GM23248 (cell line): ENCODE measurements at regions not wholly inside any gene's neighbourhood (a gene's known extent, or its start where the extent isn't known, plus 50 kb on each side); places are given as distances from the start of the nearest gene placed in this dataset.
A peak's percentile ranks its signal among the peaks of the same experiment; 100 is the strongest.

Experiments
- DNase-seq: peaks from one replicate; pipeline ENCODE4 v3.0.0-alpha.2; 2015
- H2AFZ ChIP-seq: fragments of 200-600 bp; sonication (generic); 2 replicates; pipeline ENCODE4 v1.6.1; 2016; ENCODE audit warnings: antibody characterized with exemption
- H3F3A ChIP-seq: fragments of 200-600 bp; sonication (generic); 2 replicates; pipeline ENCODE4 v1.6.1; 2016; ENCODE audit warnings: mild to moderate bottlenecking, antibody characterized with exemption, mixed run types; ENCODE audit not compliant: insufficient read depth
- H3K27ac ChIP-seq: fragments of 200-600 bp; sonication (generic); 2 replicates; pipeline ENCODE4 v1.5.1; 2016; ENCODE audit warnings: mild to moderate bottlenecking
- H3K27me3 ChIP-seq: fragments of 200-600 bp; sonication (generic); replicated peaks from 2 replicates; pipeline ENCODE4 v1.6.1; 2016; ENCODE audit warnings: mild to moderate bottlenecking; ENCODE audit not compliant: insufficient read depth
- H3K36me3 ChIP-seq: fragments of 200-600 bp; sonication (generic); 2 replicates; pipeline ENCODE4 v1.6.1; 2016; ENCODE audit warnings: low read depth, mild to moderate bottlenecking
- H3K4me1 ChIP-seq: fragments of 200-600 bp; sonication (generic); 2 replicates; pipeline ENCODE4 v1.6.1; 2016; ENCODE audit warnings: mild to moderate bottlenecking; ENCODE audit not compliant: insufficient read depth
- H3K4me2 ChIP-seq: fragments of 200-600 bp; sonication (generic); one replicate; pipeline ENCODE4 v1.6.1; 2016; ENCODE audit warnings: mild to moderate bottlenecking; ENCODE audit not compliant: unreplicated experiment
- H3K4me3 ChIP-seq: fragments of 200-600 bp; sonication (generic); 2 replicates; pipeline ENCODE4 v1.5.1; 2016; ENCODE audit warnings: mild to moderate bottlenecking
- H3K79me2 ChIP-seq: fragments of 200-600 bp; sonication (generic); 2 replicates; pipeline ENCODE4 v1.6.1; 2016; ENCODE audit warnings: mild to moderate bottlenecking; ENCODE audit not compliant: insufficient read depth
- H3K9ac ChIP-seq: fragments of 200-600 bp; sonication (generic); 2 replicates; pipeline ENCODE4 v1.6.1; 2016; ENCODE audit warnings: mild to moderate bottlenecking
- H3K9me2 ChIP-seq: fragments of 200-600 bp; sonication (generic); 2 replicates; pipeline ENCODE4 v1.6.1; 2016; ENCODE audit warnings: mixed run types, mild to moderate bottlenecking, moderate library complexity; ENCODE audit not compliant: insufficient read depth
- H3K9me3 ChIP-seq: fragments of 200-600 bp; sonication (generic); one replicate; pipeline ENCODE4 v1.6.1; 2017; ENCODE audit warnings: low read depth
- H4K20me1 ChIP-seq: fragments of 200-600 bp; sonication (generic); 2 replicates; pipeline ENCODE4 v1.6.0; 2016; ENCODE audit not compliant: insufficient read depth
- EZH2 ChIP-seq: fragments of 200-600 bp; sonication (generic); IDR thresholded peaks from 2 replicates; pipeline ENCODE4 v1.6.1; 2018; ENCODE audit warnings: antibody characterized with exemption, mild to moderate bottlenecking; ENCODE audit not compliant: insufficient read depth, poor library complexity, severe bottlenecking
- EZH2phosphoT487 ChIP-seq: fragments of 200-600 bp; sonication (generic); IDR thresholded peaks from 2 replicates; pipeline ENCODE4 v1.6.1; 2018; ENCODE audit warnings: antibody characterized with exemption, moderate library complexity, mild to moderate bottlenecking, low read depth; ENCODE audit not compliant: insufficient read depth
- WGBS, 2 experiments: methylation state at CpG; one replicate each; pipeline ENCODE4 v1.1.6; 2015 to 2017; ENCODE audit warnings: low lambda C conversion rate in 2 of 2, low coverage in 1 of 2; ENCODE audit errors: missing lambda C conversion rate in 2 of 2; 5-methylcytosine and 5-hydroxymethylcytosine counted together
- in situ Hi-C: fragments of 300-500 bp; cut with MboI; formaldehyde crosslinking; loops from 2 replicates; pipeline ENCODE4 v1.15.0; 2020

DNA sequence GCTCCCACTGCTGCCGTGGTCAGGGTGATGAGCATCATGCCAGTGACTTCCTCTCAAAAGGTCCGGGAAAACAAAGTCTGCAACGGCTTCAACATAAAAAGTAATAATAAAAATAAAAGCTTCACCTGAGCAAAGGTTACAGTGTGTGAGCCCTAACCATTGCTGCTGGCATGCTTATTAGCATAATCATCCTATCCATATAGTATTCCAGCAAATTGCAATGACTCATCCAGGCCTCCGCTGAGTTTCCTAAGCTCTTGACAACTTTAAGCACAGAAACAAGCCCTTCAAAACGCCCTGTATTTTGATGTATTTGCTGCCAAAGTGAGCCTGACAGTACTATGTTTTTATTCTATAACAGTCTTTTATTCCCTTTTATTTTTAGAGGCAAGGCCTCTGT, 100.5 kb downstream of the AASDH start:
- no peak overlapping the region for H3K4me3 ChIP-seq
- no peaks in the 10 kb centered on the region for H3K9me3 ChIP-seq
- no peaks in the 10 kb centered on the region for H3K79me2 ChIP-seq
- peaks cover 2% of the 10 kb centered on the region; the same call in 1 of the 2 replicates for H3K27me3 ChIP-seq
- no peaks in the 10 kb centered on the region for H3K9me2 ChIP-seq
- in situ Hi-C loops = no loop called here
- H3K4me1 ChIP-seq = no peaks in the 10 kb centered on the region
- no peak overlapping the region for H3K9ac ChIP-seq
- TF ChIP-seq EZH2 (no peak), EZH2phosphoT487 (no peak)
- WGBS, 2 experiments = 61 to 65% methylated on average over 5 of the region's 5 CpGs
- no peaks in the 10 kb centered on the region for H4K20me1 ChIP-seq
- no peaks in the 10 kb centered on the region for H3K36me3 ChIP-seq
- H3F3A ChIP-seq = no peaks in the 10 kb centered on the region
- no peak overlapping the region for H3K27ac ChIP-seq
- no peak overlapping the region for H2AFZ ChIP-seq
- no peak overlapping the region for H3K4me2 ChIP-seq
- no peak for DNase-seq

DNA sequence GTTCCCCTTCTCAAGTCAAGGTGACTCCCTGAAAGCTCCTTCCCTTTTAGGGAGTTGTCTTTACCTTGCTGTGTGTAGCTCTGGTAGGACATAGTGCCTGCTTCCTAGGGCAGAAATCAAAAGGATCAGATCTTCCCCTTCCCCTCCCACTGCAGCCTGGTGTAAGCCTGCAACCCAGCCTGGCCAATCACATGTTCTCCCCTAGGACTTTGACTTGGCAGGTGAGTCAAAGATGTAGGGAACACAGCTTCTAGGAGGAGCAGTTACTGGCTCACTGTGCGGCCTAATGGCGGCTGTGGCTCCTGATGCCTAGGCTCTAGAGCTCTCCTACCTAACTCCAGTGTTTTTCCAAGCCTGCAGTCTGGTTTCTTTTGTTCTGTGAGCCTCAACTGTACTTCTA, 103.9 kb downstream of the AASDH start:
- Histone ChIP-seq H3K4me1 (no peaks in the 10 kb centered on the region), H3K4me2 (no peak overlapping the region), H4K20me1 (no peaks in the 10 kb centered on the region), H3F3A (no peaks in the 10 kb centered on the region), H3K9me3 (no peaks in the 10 kb centered on the region), H3K27ac (no peak overlapping the region), H3K4me3 (no peak overlapping the region), H2AFZ (no peak overlapping the region), H3K9me2 (no peaks in the 10 kb centered on the region), H3K79me2 (no peaks in the 10 kb centered on the region), H3K9ac (no peak overlapping the region), H3K36me3 (no peaks in the 10 kb centered on the region), H3K27me3 (no peaks in the 10 kb centered on the region; the same call in 1 of the 2 replicates)
- WGBS, 2 experiments = 52 to 55% methylated on average over 2 of the region's 2 CpGs
- no peak for DNase-seq
- in situ Hi-C loops = no loop called here
- no peak for TF ChIP-seq EZH2phosphoT487

DNA sequence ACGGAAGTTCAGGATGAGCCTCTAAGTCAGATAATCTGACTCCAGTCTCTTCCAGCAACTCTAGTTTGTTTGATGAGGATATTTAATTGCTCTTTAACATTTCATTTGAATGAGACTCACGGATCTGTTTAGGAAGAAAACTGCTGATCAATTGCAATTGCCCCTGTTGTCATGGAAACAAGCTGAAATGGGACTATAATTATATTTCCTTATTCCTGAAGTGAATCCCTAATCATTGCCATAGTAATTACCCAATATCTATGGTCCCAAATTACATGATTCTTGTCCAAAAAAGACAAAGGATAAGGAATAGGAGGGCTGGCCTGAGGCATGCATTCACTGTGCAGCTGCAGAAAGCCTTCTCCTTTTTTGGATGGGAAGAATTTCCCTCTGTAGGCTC, 105.3 kb downstream of the AASDH start:
- Histone ChIP-seq H3K27me3 (no peaks in the 10 kb centered on the region; the same call in 1 of the 2 replicates), H3K4me1 (no peaks in the 10 kb centered on the region), H3K4me2 (no peak overlapping the region), H3K9ac (no peak overlapping the region), H3K27ac (no peak overlapping the region), H3K9me2 (no peaks in the 10 kb centered on the region), H3K79me2 (no peaks in the 10 kb centered on the region), H4K20me1 (no peaks in the 10 kb centered on the region), H2AFZ (no peak overlapping the region), H3K9me3 (no peaks in the 10 kb centered on the region), H3K4me3 (no peak overlapping the region), H3F3A (no peaks in the 10 kb centered on the region), H3K36me3 (no peaks in the 10 kb centered on the region)
- TF ChIP-seq EZH2phosphoT487 (no peak), EZH2 (no peak)
- in situ Hi-C loops = no loop called here
- 35 to 36% methylated on average over 2 of the region's 2 CpGs for WGBS, 2 experiments
- no peak for DNase-seq

DNA sequence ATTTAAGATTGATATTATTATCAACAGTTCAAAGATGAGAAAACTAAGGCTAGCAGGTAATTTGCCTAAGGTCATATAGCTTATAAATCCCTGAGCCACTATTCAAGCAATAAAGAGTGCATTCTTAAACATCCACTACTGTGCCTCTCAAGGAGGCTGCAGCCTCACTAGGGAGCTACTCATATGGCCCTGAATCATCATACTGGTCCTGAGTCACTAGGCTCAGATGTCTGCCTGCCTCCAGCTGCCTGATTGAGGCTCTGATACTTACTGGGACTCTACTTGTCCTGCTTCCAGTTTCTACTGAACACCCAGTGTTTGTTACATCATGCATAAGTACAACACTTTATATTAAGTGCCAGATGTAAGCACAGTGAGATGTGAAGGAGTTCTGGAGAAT, 110.7 kb downstream of the AASDH start:
- no peaks in the 10 kb centered on the region for H3K9me3 ChIP-seq
- no peaks in the 10 kb centered on the region for H3K36me3 ChIP-seq
- no peaks in the 10 kb centered on the region for H3K79me2 ChIP-seq
- H3K4me3 ChIP-seq = no peak overlapping the region
- no peaks in the 10 kb centered on the region for H3F3A ChIP-seq
- H3K27ac ChIP-seq = no peak overlapping the region
- H3K9me2 ChIP-seq = no peaks in the 10 kb centered on the region
- H3K27me3 ChIP-seq = peaks cover 18% of the 10 kb centered on the region
- no peak overlapping the region for H3K4me2 ChIP-seq
- H2AFZ ChIP-seq = no peak overlapping the region
- peak; percentile 11 for DNase-seq
- no peak overlapping the region for H3K9ac ChIP-seq
- no peaks in the 10 kb centered on the region for H4K20me1 ChIP-seq
- in situ Hi-C loops = no loop called here
- TF ChIP-seq EZH2 (no peak), EZH2phosphoT487 (no peak)
- no peaks in the 10 kb centered on the region for H3K4me1 ChIP-seq

DNA sequence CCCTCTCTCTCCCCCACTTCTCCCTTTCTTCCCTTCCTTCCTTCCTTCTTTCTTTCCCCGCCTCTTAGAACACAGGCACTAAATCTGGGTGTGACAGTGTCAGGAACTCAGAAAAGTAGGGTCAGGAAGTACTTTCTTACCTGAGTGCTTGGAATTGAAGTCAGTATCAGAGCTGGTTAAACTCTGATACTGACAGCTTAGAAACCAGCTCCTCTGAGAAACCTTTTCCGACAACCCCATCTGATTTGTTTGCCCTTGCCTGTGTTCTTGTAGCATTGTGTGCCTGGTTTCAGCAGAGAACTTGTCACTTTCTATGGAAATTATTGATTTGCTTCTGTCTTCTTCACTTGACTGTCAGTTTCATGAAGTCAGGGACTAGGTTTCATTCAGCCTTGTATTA, 113.9 kb downstream of the AASDH start:
- H3F3A ChIP-seq = no peaks in the 10 kb centered on the region
- H3K4me1 ChIP-seq = no peaks in the 10 kb centered on the region
- no peaks in the 10 kb centered on the region for H3K79me2 ChIP-seq
- H3K27me3 ChIP-seq = peaks cover 22% of the 10 kb centered on the region
- H3K4me2 ChIP-seq = no peak overlapping the region
- H3K9me3 ChIP-seq = no peaks in the 10 kb centered on the region
- TF ChIP-seq EZH2 (no peak), EZH2phosphoT487 (no peak)
- DNase-seq = no peak
- no peak overlapping the region for H3K9ac ChIP-seq
- no peaks in the 10 kb centered on the region for H3K36me3 ChIP-seq
- in situ Hi-C loops = no loop called here
- WGBS, 2 experiments = 56 to 57% methylated on average over 2 of the region's 2 CpGs
- no peaks in the 10 kb centered on the region for H3K9me2 ChIP-seq
- H2AFZ ChIP-seq = no peak overlapping the region
- no peak overlapping the region for H3K4me3 ChIP-seq
- no peaks in the 10 kb centered on the region for H4K20me1 ChIP-seq
- no peak overlapping the region for H3K27ac ChIP-seq
